LHCN-M2 (cell line): ENCODE measurements at regions not wholly inside any gene's neighbourhood (a gene's known extent, or its start where the extent isn't known, plus 50 kb on each side); places are given as distances from the start of the nearest gene placed in this dataset.
"Not testable (repeated sequence)": the region's sequence is repeated elsewhere in the genome, so short reads cannot be mapped to it uniquely, and the experiment has no call there.

Experiments
- DNase-seq: peaks from one replicate; pipeline ENCODE4 v3.0.0-alpha.2; 2012; ENCODE audit warnings: low read depth

GRCh38 chr10:78342827-78343653 is 309.4 kb downstream of the RPS24 start:
- no peak for DNase-seq

GRCh38 chr10:78344257-78344656 is 310.6 kb downstream of the RPS24 start:
- DNase-seq = not testable (repeated sequence)

- DNase-seq = not testable (repeated sequence)
These were observed 311.9 kb downstream of the RPS24 start for GRCh38 chr10:78345515-78345914.

- DNase-seq = no peak
These were observed 313.1 kb downstream of the RPS24 start for GRCh38 chr10:78346721-78347120.

GRCh38 chr10:78348411-78349164 is 314.9 kb downstream of the RPS24 start:
- DNase-seq = no peak

GRCh38 chr10:78349165-78349516 is 315.5 kb downstream of the RPS24 start:
- no peak for DNase-seq

GRCh38 chr10:78349911-78350663 is 316.4 kb downstream of the RPS24 start:
- no peak for DNase-seq

- DNase-seq = no peak
These were observed 317.6 kb downstream of the RPS24 start for GRCh38 chr10:78351283-78351682.

GRCh38 chr10:78351809-78352208 is 318.1 kb downstream of the RPS24 start:
- no peak for DNase-seq

- no peak for DNase-seq
These were observed 320.0 kb downstream of the RPS24 start for GRCh38 chr10:78353636-78354035.

GRCh38 chr10:78354101-78354500 is 320.4 kb downstream of the RPS24 start:
- DNase-seq = no peak

- no peak for DNase-seq
These were observed 322.7 kb downstream of the RPS24 start for GRCh38 chr10:78356291-78356900.

GRCh38 chr10:78357141-78358063 is 323.7 kb downstream of the RPS24 start:
- no peak for DNase-seq

- no peak for DNase-seq
These were observed 324.7 kb downstream of the RPS24 start for GRCh38 chr10:78358351-78358750.

- no peak for DNase-seq
These were observed 325.3 kb downstream of the RPS24 start for GRCh38 chr10:78358982-78359381.

- DNase-seq = no peak
These were observed 326.0 kb downstream of the RPS24 start for GRCh38 chr10:78359640-78360091.

- no peak for DNase-seq
These were observed 326.6 kb downstream of the RPS24 start for GRCh38 chr10:78360284-78360683.

GRCh38 chr10:78361031-78361430 is 327.4 kb downstream of the RPS24 start:
- DNase-seq = no peak

GRCh38 chr10:78362406-78363022 is 328.9 kb downstream of the RPS24 start:
- DNase-seq = no peak

- DNase-seq = no peak
These were observed 329.5 kb downstream of the RPS24 start for GRCh38 chr10:78363190-78363589.
